IMR-90 (cell line): ENCODE measurements at regions not wholly inside any gene's neighbourhood (a gene's known extent, or its start where the extent isn't known, plus 50 kb on each side); places are given as distances from the start of the nearest gene placed in this dataset.

Source experiments
- ATAC-seq: fragments of 200-7000 bp; cut with Tn5 transposase; 2 replicates; pipeline ENCODE4 v1.9.1; 2020; ENCODE audit warnings: low read depth, mild to moderate bottlenecking, moderate library complexity
- BruUV-seq: library from RNA; stranded (reverse); fragments of 400-500 nt; replicated peaks from 2 replicates; lab custom pipeline; 2021; lab: Mats Ljungman, UMichigan
- CTCF ChIA-PET: fragments of 300-600 bp; formaldehyde crosslinking; extraction: SDS; loops from one replicate; lab custom pipeline; 2021; ENCODE audit warnings: antibody characterized with exemption; lab: Yijun Ruan, JAX
- POLR2A ChIA-PET: fragments of 300-600 bp; sonication (Branson Sonifier 250); formaldehyde crosslinking; loops from one replicate; lab custom pipeline; 2022; ENCODE audit warnings: antibody characterized with exemption; ENCODE audit not compliant: unreplicated experiment; lab: Charles Lee
- DNase-seq: peaks from one replicate; pipeline ENCODE4 v3.0.0; 2013
- H2AFZ ChIP-seq: replicated peaks from 2 replicates; pipeline ENCODE3; 2013; ENCODE audit warnings: low read length, mild to moderate bottlenecking; ENCODE audit not compliant: poor library complexity
- H2AK5ac ChIP-seq: 2 replicates; pipeline ENCODE4 v1.6.1; 2013; ENCODE audit warnings: low read depth, low read length, inconsistent platforms
- H2AK9ac ChIP-seq: replicated peaks from 2 replicates; pipeline ENCODE3; 2013; ENCODE audit warnings: mild to moderate bottlenecking, low read depth, low read length, moderate library complexity; ENCODE audit not compliant: poor library complexity
- H2BK120ac ChIP-seq: 2 replicates; pipeline ENCODE4 v1.6.1; 2013; ENCODE audit warnings: low read depth, low read length, inconsistent platforms
- H2BK15ac ChIP-seq: 3 replicates; pipeline ENCODE4 v1.6.1; 2013; ENCODE audit warnings: low read depth, low read length, inconsistent platforms
- H2BK20ac ChIP-seq: 2 replicates; pipeline ENCODE4 v1.6.1; 2013; ENCODE audit warnings: low read depth, mild to moderate bottlenecking, inconsistent platforms, low read length, moderate library complexity
- H2BK5ac ChIP-seq: 2 replicates; pipeline ENCODE4 v1.6.1; 2013; ENCODE audit warnings: mild to moderate bottlenecking, low read depth, low read length, inconsistent platforms; ENCODE audit not compliant: poor library complexity, severe bottlenecking
- H3K14ac ChIP-seq: replicated peaks from 2 replicates; pipeline ENCODE4 v1.6.1; 2013; ENCODE audit warnings: low read depth, low read length, inconsistent platforms
- H3K18ac ChIP-seq: 2 replicates; pipeline ENCODE4 v1.6.1; 2013; ENCODE audit warnings: low read depth, low read length, control low read depth
- H3K23ac ChIP-seq: 2 replicates; pipeline ENCODE4 v1.6.1; 2013; ENCODE audit warnings: low read depth, low read length, inconsistent platforms
- H3K27ac ChIP-seq: 2 replicates; pipeline ENCODE4 v1.5.1; 2013; ENCODE audit warnings: mild to moderate bottlenecking, control low read depth, low read length; ENCODE audit not compliant: insufficient read depth
- H3K27me3 ChIP-seq: 2 replicates; pipeline ENCODE4 v1.6.1; 2013; ENCODE audit warnings: low read length; ENCODE audit not compliant: control insufficient read depth, insufficient read depth
- H3K36me3 ChIP-seq: 2 replicates; pipeline ENCODE4 v1.6.1; 2013; ENCODE audit warnings: low read length, mixed read lengths; ENCODE audit not compliant: control insufficient read depth, insufficient read depth
- H3K4ac ChIP-seq: 2 replicates; pipeline ENCODE4 v1.6.1; 2013; ENCODE audit warnings: low read depth, low read length, inconsistent platforms
- H3K4me1 ChIP-seq: 2 replicates; pipeline ENCODE4 v1.6.1; 2013; ENCODE audit warnings: low read length, mixed read lengths; ENCODE audit not compliant: control insufficient read depth, insufficient read depth
- H3K4me2 ChIP-seq: 2 replicates; pipeline ENCODE4 v1.6.1; 2013; ENCODE audit warnings: low read depth, mild to moderate bottlenecking, control low read depth, low read length, moderate library complexity
- H3K4me3 ChIP-seq: 2 replicates; pipeline ENCODE4 v1.5.1; 2013; ENCODE audit warnings: low read depth, mild to moderate bottlenecking, control low read depth, low read length, moderate library complexity; ENCODE audit not compliant: insufficient read depth
- H3K56ac ChIP-seq: 2 replicates; pipeline ENCODE4 v1.6.1; 2013; ENCODE audit warnings: low read length, inconsistent platforms; ENCODE audit not compliant: insufficient read depth; ENCODE audit errors: extremely low read depth
- H3K79me1 ChIP-seq, 2 experiments: 2 replicates each; pipeline ENCODE4 v1.6.1; 2013; ENCODE audit warnings: low read length in 2 of 2, inconsistent platforms in 1 of 2, low read depth in 1 of 2
- H3K9ac ChIP-seq: 2 replicates; pipeline ENCODE4 v1.6.1; 2013; ENCODE audit warnings: low read depth, low read length, control low read depth
- H3K9me1 ChIP-seq: 2 replicates; pipeline ENCODE4 v1.6.1; 2013; ENCODE audit warnings: low read length, inconsistent platforms; ENCODE audit not compliant: insufficient read depth
- H3K9me3 ChIP-seq: 2 replicates; pipeline ENCODE4 v1.6.1; 2013; ENCODE audit warnings: low read length; ENCODE audit not compliant: control insufficient read depth, insufficient read depth
- H4K20me1 ChIP-seq: 2 replicates; pipeline ENCODE4 v1.6.1; 2013; ENCODE audit warnings: low read length, inconsistent platforms; ENCODE audit not compliant: insufficient read depth
- H4K5ac ChIP-seq: 2 replicates; pipeline ENCODE4 v1.6.1; 2013; ENCODE audit warnings: mild to moderate bottlenecking, low read depth, low read length, control low read depth
- H4K8ac ChIP-seq, 2 experiments: 2 replicates each; pipeline ENCODE4 v1.6.1; 2013; ENCODE audit warnings: low read depth in 2 of 2, low read length in 2 of 2, control low read depth in 1 of 2, inconsistent platforms in 1 of 2
- H4K91ac ChIP-seq: 2 replicates; pipeline ENCODE4 v1.6.1; 2013; ENCODE audit warnings: low read depth, low read length, inconsistent platforms; ENCODE audit not compliant: insufficient read depth
- BHLHE40 ChIP-seq: fragments of 150-350 bp; IDR thresholded peaks from 2 replicates; pipeline ENCODE4 v1.6.1; 2016; ENCODE audit warnings: mild to moderate bottlenecking, low read depth, low read length
- CEBPB ChIP-seq: IDR thresholded peaks from 2 replicates; pipeline ENCODE4 v1.6.1; 2012; ENCODE audit warnings: low read depth, low read length, improper control_type of control experiment
- CHD1 ChIP-seq: IDR thresholded peaks from 2 replicates; pipeline ENCODE4 v1.6.1; 2012; ENCODE audit warnings: low read depth, low read length, improper control_type of control experiment
- CTCF ChIP-seq: conservative IDR thresholded peaks from 2 replicates; pipeline ENCODE4 v1.5.1; 2012; ENCODE audit warnings: mild to moderate bottlenecking, low read depth, low read length, improper control_type of control experiment
- ELK1 ChIP-seq: fragments of 150-350 bp; IDR thresholded peaks from 2 replicates; pipeline ENCODE4 v1.6.1; 2016; ENCODE audit warnings: low read depth, mild to moderate bottlenecking, low read length, moderate library complexity, borderline replicate concordance
- FOS ChIP-seq: fragments of 150-350 bp; IDR thresholded peaks from 2 replicates; pipeline ENCODE4 v1.6.1; 2016; ENCODE audit warnings: low read depth, low read length
- MAFK ChIP-seq: IDR thresholded peaks from 2 replicates; pipeline ENCODE4 v1.6.1; 2012; ENCODE audit warnings: low read depth, low read length, improper control_type of control experiment
- MAZ ChIP-seq: IDR thresholded peaks from 2 replicates; pipeline ENCODE4 v1.6.1; 2012; ENCODE audit warnings: low read depth, mild to moderate bottlenecking, low read length, improper control_type of control experiment, moderate library complexity, borderline replicate concordance
- NFE2L2 ChIP-seq: fragments of 150-350 bp; IDR thresholded peaks from 2 replicates; pipeline ENCODE4 v1.6.1; 2016; ENCODE audit warnings: low read depth, mild to moderate bottlenecking, low read length
- POLR2A ChIP-seq: IDR thresholded peaks from 2 replicates; pipeline ENCODE4 v1.6.1; 2012; ENCODE audit warnings: mild to moderate bottlenecking, low read depth, low read length
- RAD21 ChIP-seq: IDR thresholded peaks from 2 replicates; pipeline ENCODE4 v1.6.1; 2012; ENCODE audit warnings: low read length, improper control_type of control experiment
- RCOR1 ChIP-seq: IDR thresholded peaks from 2 replicates; pipeline ENCODE4 v1.6.1; 2012; ENCODE audit warnings: mild to moderate bottlenecking, low read length, improper control_type of control experiment; ENCODE audit not compliant: insufficient replicate concordance
- RFX5 ChIP-seq: IDR thresholded peaks from 2 replicates; pipeline ENCODE4 v1.8.0; 2012; ENCODE audit warnings: low read depth, mild to moderate bottlenecking, low read length, moderate library complexity
- SMC3 ChIP-seq: fragments of 150-350 bp; IDR thresholded peaks from 2 replicates; pipeline ENCODE4 v1.6.1; 2016; ENCODE audit warnings: low read depth, mild to moderate bottlenecking, antibody characterized with exemption, low read length, moderate library complexity
- USF2 ChIP-seq: fragments of 150-350 bp; IDR thresholded peaks from 2 replicates; pipeline ENCODE4 v1.6.1; 2017; ENCODE audit warnings: mild to moderate bottlenecking, antibody characterized with exemption, low read length, low read depth
- WGBS, 2 experiments: methylation state at CpG; one replicate each; pipeline versions ENCODE4 v1.1.5 to v1.1.7; 2013; ENCODE audit warnings: missing lambda C conversion rate in 2 of 2; ENCODE audit not compliant: insufficient read length in 1 of 2; ENCODE audit errors: extremely low coverage in 2 of 2; 5-methylcytosine and 5-hydroxymethylcytosine counted together
- dilution Hi-C: fragments of 300-500 bp; cut with HindIII; formaldehyde crosslinking; loops from one replicate; pipeline ENCODE4 v1.14.3; 2018; ENCODE audit warnings: low sequenced_read_pairs; ENCODE audit not compliant: unreplicated experiment
- in situ Hi-C: fragments of 300-500 bp; cut with MboI; formaldehyde crosslinking; loops from 3 replicates; pipeline ENCODE4 v1.14.3; 2019; ENCODE audit warnings: low sequenced_read_pairs, inconsistent platforms, mixed read lengths
- intact Hi-C: fragments of 100-400 bp; cut with micrococcal nuclease; formaldehyde crosslinking; loops from 2 replicates; pipeline ENCODE4 v1.10.0; 2022

DNA sequence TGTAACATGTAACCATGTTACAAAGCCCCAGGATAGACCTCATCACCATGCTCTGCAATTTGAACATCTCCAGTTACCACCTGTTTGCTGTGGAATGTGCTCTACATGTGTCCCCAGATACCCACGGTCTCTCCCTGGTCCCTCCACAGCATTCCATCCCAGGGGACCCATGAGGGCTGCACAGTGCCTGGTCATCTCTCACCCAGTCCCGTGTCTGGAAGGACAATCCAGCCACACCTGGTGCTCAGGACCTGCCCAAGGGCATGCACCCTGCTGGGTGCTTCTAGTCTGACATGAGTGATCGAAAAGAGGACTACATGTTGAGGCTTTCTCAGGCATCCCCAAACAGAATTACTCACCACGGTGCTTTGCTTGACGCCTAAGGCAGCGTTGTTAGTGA, 119.6 kb upstream of the ATP10A start:
- Histone ChIP-seq H4K20me1 (no peaks in the 10 kb centered on the region), H3K4me2 (no peak overlapping the region), H3K4me1 (no peaks in the 10 kb centered on the region), H3K9me3 (no peaks in the 10 kb centered on the region), H3K14ac (no peak overlapping the region), H3K27me3 (no peaks in the 10 kb centered on the region; the same call in 1 of the 2 replicates), H3K18ac (no peak overlapping the region), H2BK20ac (no peak overlapping the region), H4K91ac (no peak overlapping the region), H3K9me1 (no peaks in the 10 kb centered on the region), H2BK120ac (no peak overlapping the region), H4K8ac (no peak overlapping the region), H2AFZ (no peak overlapping the region), H3K79me1 (no peaks in the 10 kb centered on the region), H3K4me3 (no peak overlapping the region), H3K9ac (no peak overlapping the region), H2AK5ac (no peak overlapping the region), H2BK5ac (no peak overlapping the region), H2BK15ac (no peak overlapping the region), H2AK9ac (no peak overlapping the region), H3K27ac (no peak overlapping the region), H3K56ac (no peak overlapping the region), H3K4ac (no peak overlapping the region), H3K36me3 (no peaks in the 10 kb centered on the region), H3K23ac (no peak overlapping the region), H4K5ac (no peak overlapping the region)
- WGBS, 2 experiments, result 50% methylated on average over 2 of the region's 6 CpGs; no CpG with 5 or more reads in 1 of the 2 experiments
- TF ChIP-seq CEBPB (no peak), MAFK (no peak), RCOR1 (no peak), CHD1 (no peak), CTCF (no peak), POLR2A (no peak), SMC3 (no peak), RAD21 (no peak), BHLHE40 (no peak), FOS (no peak), RFX5 (no peak), USF2 (no peak), MAZ (no peak), ELK1 (no peak), NFE2L2 (no peak)
- intact Hi-C loops (no loop called here), dilution Hi-C loops (no loop called here), in situ Hi-C loops (no loop called here)
- ATAC-seq (no peak), DNase-seq (no peak)
- BruUV-seq, result no TSS peak
- POLR2A ChIA-PET, result no interaction called here
- CTCF ChIA-PET, result no interaction called here
